IPS DF 19.7 (cell line): ENCODE measurements at regions not wholly inside any gene's neighbourhood (a gene's known extent, or its start where the extent isn't known, plus 50 kb on each side); places are given as distances from the start of the nearest gene placed in this dataset.

Experiments used
- DNase-seq: peaks from one replicate; pipeline ENCODE4 v3.0.0-alpha.2; 2013; ENCODE audit warnings: low read depth, low spot score

- DNase-seq, result no peak
These were observed 77.9 kb upstream of the SALL4 start for GRCh38 chr20:51880188-51880587.

- DNase-seq, result no peak
These were observed 74.1 kb upstream of the SALL4 start for GRCh38 chr20:51876313-51876940.

GRCh38 chr20:51873652-51874051 is 71.3 kb upstream of the SALL4 start:
- no peak for DNase-seq

GRCh38 chr20:51871943-51872342 is 69.6 kb upstream of the SALL4 start:
- DNase-seq, result no peak

GRCh38 chr20:51869002-51869401 is 66.7 kb upstream of the SALL4 start:
- DNase-seq, result no peak

- DNase-seq, result no peak
These were observed 64.9 kb upstream of the SALL4 start for GRCh38 chr20:51867251-51867650.

- no peak for DNase-seq
These were observed 62.6 kb upstream of the SALL4 start for GRCh38 chr20:51864967-51865366.

GRCh38 chr20:51862796-51863195 is 60.5 kb upstream of the SALL4 start:
- no peak for DNase-seq

GRCh38 chr20:51861726-51862466 is 59.6 kb upstream of the SALL4 start:
- DNase-seq, result no peak

- DNase-seq, result no peak
These were observed 58.0 kb upstream of the SALL4 start for GRCh38 chr20:51860111-51860882.

- no peak for DNase-seq
These were observed 54.1 kb upstream of the SALL4 start for GRCh38 chr20:51856432-51856831.

- DNase-seq, result no peak
These were observed 52.6 kb upstream of the SALL4 start for GRCh38 chr20:51854921-51855320.
